ENCODE measurements at regions not wholly inside any gene's neighbourhood (a gene's known extent, or its start where the extent isn't known, plus 50 kb on each side); places are given as distances from the start of the nearest gene placed in this dataset.

DNA sequence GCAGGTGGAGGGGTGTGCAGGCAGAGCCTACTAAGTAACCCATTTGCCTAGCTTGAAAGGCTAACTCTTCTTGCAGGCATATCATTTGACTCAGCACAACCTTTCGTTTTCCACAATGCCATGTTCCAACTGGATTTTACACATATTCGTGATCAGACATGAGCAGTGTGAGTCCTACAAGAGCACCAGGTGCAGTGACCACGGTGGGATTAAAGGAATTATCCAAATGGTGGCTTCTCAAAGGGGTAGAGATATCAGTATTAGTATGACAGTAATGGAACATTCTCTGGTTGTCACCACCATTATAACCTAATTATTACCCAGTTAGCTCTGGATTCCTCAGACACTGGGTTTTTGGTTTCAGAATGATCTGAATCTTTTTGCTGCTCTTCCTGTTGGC lies 323.5 kb downstream of the LMO4 start:
- TF ChIP-seq, protein P1, sequence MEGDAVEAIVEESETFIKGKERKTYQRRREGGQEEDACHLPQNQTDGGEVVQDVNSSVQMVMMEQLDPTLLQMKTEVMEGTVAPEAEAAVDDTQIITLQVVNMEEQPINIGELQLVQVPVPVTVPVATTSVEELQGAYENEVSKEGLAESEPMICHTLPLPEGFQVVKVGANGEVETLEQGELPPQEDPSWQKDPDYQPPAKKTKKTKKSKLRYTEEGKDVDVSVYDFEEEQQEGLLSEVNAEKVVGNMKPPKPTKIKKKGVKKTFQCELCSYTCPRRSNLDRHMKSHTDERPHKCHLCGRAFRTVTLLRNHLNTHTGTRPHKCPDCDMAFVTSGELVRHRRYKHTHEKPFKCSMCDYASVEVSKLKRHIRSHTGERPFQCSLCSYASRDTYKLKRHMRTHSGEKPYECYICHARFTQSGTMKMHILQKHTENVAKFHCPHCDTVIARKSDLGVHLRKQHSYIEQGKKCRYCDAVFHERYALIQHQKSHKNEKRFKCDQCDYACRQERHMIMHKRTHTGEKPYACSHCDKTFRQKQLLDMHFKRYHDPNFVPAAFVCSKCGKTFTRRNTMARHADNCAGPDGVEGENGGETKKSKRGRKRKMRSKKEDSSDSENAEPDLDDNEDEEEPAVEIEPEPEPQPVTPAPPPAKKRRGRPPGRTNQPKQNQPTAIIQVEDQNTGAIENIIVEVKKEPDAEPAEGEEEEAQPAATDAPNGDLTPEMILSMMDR (IDR thresholded peaks at IDR 0.05; ENCODE audit: low read length) = no peak
- TF ChIP-seq EZH2 (optimal IDR thresholded peaks at IDR 0.05; ENCODE audit: low read depth, low read length) (no peak), EZH2phosphoT487 (IDR thresholded peaks at IDR 0.05; ENCODE audit: low read length) (no peak)
